ENCODE measurements at regions not wholly inside any gene's neighbourhood (a gene's known extent, or its start where the extent isn't known, plus 50 kb on each side); places are given as distances from the start of the nearest gene placed in this dataset.

GRCh38 chr17:27973258-27974044 lies 69.0 kb upstream of the NLK start:
- ChIA-PET POLR2A (ENCODE audit: unreplicated experiment) (no interaction called here), CTCF (no interaction called here)
- in situ Hi-C loops (cut with MboI; ENCODE audit: low sequenced_read_pairs), result no loop called here
- BruUV-seq (replicated peaks), result no TSS peak
- no peak overlapping the region for H3K23ac ChIP-seq (ENCODE audit: low read depth, low read length)
- H2BK120ac ChIP-seq (ENCODE audit: low read depth, low read length), result no peak overlapping the region
- H2BK15ac ChIP-seq (ENCODE audit: low read depth, low read length), result no peak overlapping the region
- no peak overlapping the region for H3K14ac ChIP-seq (replicated peaks; ENCODE audit: low read depth, low read length)
- 0 out of 2 replicates have a peak, but pooled peaks cover 3% of the 10 kb centered on the region for H3K9me1 ChIP-seq (ENCODE audit: insufficient read depth, low read length)
- no peaks in the 10 kb centered on the region for H3K4me1 ChIP-seq (ENCODE audit: control insufficient read depth, insufficient read depth, low read length)
- no peak overlapping the region for H4K5ac ChIP-seq (ENCODE audit: low read depth, low read length)
- no peak overlapping the region for H3K4me3 ChIP-seq (ENCODE audit: insufficient read depth, low read depth, low read length)
- H3K56ac ChIP-seq (ENCODE audit: extremely low read depth, insufficient read depth, low read length), result no peak overlapping the region
- ATAC-seq (ENCODE audit: low read depth), result no peak
- H2AFZ ChIP-seq (replicated peaks; ENCODE audit: low read length, poor library complexity), result no peak overlapping the region
- TF ChIP-seq NFE2L2 (IDR thresholded peaks at IDR 0.05; ENCODE audit: low read depth, low read length) (no peak), USF2 (IDR thresholded peaks at IDR 0.05; ENCODE audit: low read depth, low read length) (no peak), ELK1 (IDR thresholded peaks at IDR 0.05; ENCODE audit: borderline replicate concordance, low read depth, low read length) (no peak), MAFK (IDR thresholded peaks at IDR 0.05; ENCODE audit: low read depth, low read length) (no peak), POLR2A (IDR thresholded peaks at IDR 0.05; ENCODE audit: low read depth, low read length) (no peak), CHD1 (IDR thresholded peaks at IDR 0.05; ENCODE audit: low read depth, low read length) (no peak), BHLHE40 (IDR thresholded peaks at IDR 0.05; ENCODE audit: low read depth, low read length) (no peak), MXI1 (IDR thresholded peaks at IDR 0.05; ENCODE audit: borderline replicate concordance, low read depth, low read length) (no peak), MAZ (IDR thresholded peaks at IDR 0.05; ENCODE audit: borderline replicate concordance, low read depth, low read length) (no peak), RFX5 (IDR thresholded peaks at IDR 0.05; ENCODE audit: low read depth, low read length) (no peak)
- H3K18ac ChIP-seq (ENCODE audit: low read depth, low read length), result no peak overlapping the region
- H3K4me2 ChIP-seq (ENCODE audit: low read depth, low read length), result no peak overlapping the region
- H3K36me3 ChIP-seq (ENCODE audit: control insufficient read depth, insufficient read depth, low read length), result no peaks in the 10 kb centered on the region
- no peak overlapping the region for H2AK5ac ChIP-seq (ENCODE audit: low read depth, low read length)
- no peak overlapping the region for H2BK5ac ChIP-seq (ENCODE audit: low read depth, low read length, poor library complexity, severe bottlenecking)
- no peaks in the 10 kb centered on the region for H3K79me1 ChIP-seq (ENCODE audit: low read depth in 1 of 2, low read length in 2 of 2)
- H4K8ac ChIP-seq (ENCODE audit: low read depth in 2 of 2, low read length in 2 of 2), result no peak overlapping the region
- no CpG with 5 or more reads among the region's 5 CpGs for WGBS, 2 experiments (ENCODE audit: extremely low coverage in 2 of 2, insufficient read length in 1 of 2)
- DNase-seq, result no peak
- no peak overlapping the region for H4K91ac ChIP-seq (ENCODE audit: insufficient read depth, low read depth, low read length)
- intact Hi-C loops (cut with micrococcal nuclease), result no loop called here
- H3K9ac ChIP-seq (ENCODE audit: low read depth, low read length), result no peak overlapping the region
- H3K27me3 ChIP-seq (ENCODE audit: control insufficient read depth, insufficient read depth, low read length), result peaks cover 6% of the 10 kb centered on the region
- no peaks in the 10 kb centered on the region for H3K9me3 ChIP-seq (ENCODE audit: control insufficient read depth, insufficient read depth, low read length)
- H2BK20ac ChIP-seq (ENCODE audit: low read depth, low read length), result no peak overlapping the region
- no peaks in the 10 kb centered on the region for H4K20me1 ChIP-seq (ENCODE audit: insufficient read depth, low read length)
- no peak overlapping the region for H3K4ac ChIP-seq (ENCODE audit: low read depth, low read length)
- dilution Hi-C loops (cut with HindIII; ENCODE audit: low sequenced_read_pairs, unreplicated experiment), result no loop called here
- no peak overlapping the region for H2AK9ac ChIP-seq (replicated peaks; ENCODE audit: low read depth, low read length, poor library complexity)
- no peak overlapping the region for H3K27ac ChIP-seq (ENCODE audit: insufficient read depth, low read length)
